ENCODE measurements at regions not wholly inside any gene's neighbourhood (a gene's known extent, or its start where the extent isn't known, plus 50 kb on each side); places are given as distances from the start of the nearest gene placed in this dataset.
"Not testable (repeated sequence)": the region's sequence is repeated elsewhere in the genome, so short reads cannot be mapped to it uniquely, and the experiment has no call there.

GRCh38 chr4:126924237-126924636 is 708.5 kb upstream of the INTU start:
- no peak for DNase-seq (ENCODE audit: low spot score)

GRCh38 chr4:126930059-126930458 is 702.7 kb upstream of the INTU start:
- not testable (repeated sequence) for DNase-seq (ENCODE audit: low spot score)

- no peak for DNase-seq (ENCODE audit: low spot score)
Observed at GRCh38 chr4:126935801-126936200, 697.0 kb upstream of the INTU start.

GRCh38 chr4:126937342-126937741 is 695.4 kb upstream of the INTU start:
- no peak for DNase-seq (ENCODE audit: low spot score)

- DNase-seq (ENCODE audit: low spot score) = no peak
Observed at GRCh38 chr4:126937846-126938422, 694.8 kb upstream of the INTU start.

GRCh38 chr4:126939401-126939800 is 693.4 kb upstream of the INTU start:
- DNase-seq (ENCODE audit: low spot score) = peak; percentile 43

- no peak for DNase-seq (ENCODE audit: low spot score)
Observed at GRCh38 chr4:126947536-126947935, 685.2 kb upstream of the INTU start.

- no peak for DNase-seq (ENCODE audit: low spot score)
Observed at GRCh38 chr4:126954537-126955291, 678.0 kb upstream of the INTU start.

- no peak for DNase-seq (ENCODE audit: low spot score)
Observed at GRCh38 chr4:126955292-126956183, 677.2 kb upstream of the INTU start.

GRCh38 chr4:126956184-126956897 is 676.4 kb upstream of the INTU start:
- no peak for DNase-seq (ENCODE audit: low spot score)

GRCh38 chr4:126957556-126957955 is 675.2 kb upstream of the INTU start:
- no peak for DNase-seq (ENCODE audit: low spot score)

- no peak for DNase-seq (ENCODE audit: low spot score)
Observed at GRCh38 chr4:126957987-126958386, 674.8 kb upstream of the INTU start.

GRCh38 chr4:126958482-126958881 is 674.3 kb upstream of the INTU start:
- DNase-seq (ENCODE audit: low spot score) = no peak

GRCh38 chr4:126959056-126959745 is 673.6 kb upstream of the INTU start:
- DNase-seq (ENCODE audit: low spot score) = no peak

GRCh38 chr4:126960760-126961159 is 672.0 kb upstream of the INTU start:
- no peak for DNase-seq (ENCODE audit: low spot score)

- no peak for DNase-seq (ENCODE audit: low spot score)
Observed at GRCh38 chr4:126961661-126962060, 671.1 kb upstream of the INTU start.

GRCh38 chr4:126965877-126966276 is 666.9 kb upstream of the INTU start:
- no peak for DNase-seq (ENCODE audit: low spot score)

- DNase-seq (ENCODE audit: low spot score) = no peak
Observed at GRCh38 chr4:126969360-126970235, 663.2 kb upstream of the INTU start.

GRCh38 chr4:126973201-126973600 is 659.6 kb upstream of the INTU start:
- no peak for DNase-seq (ENCODE audit: low spot score)

GRCh38 chr4:126976850-126977632 is 655.7 kb upstream of the INTU start:
- DNase-seq (ENCODE audit: low spot score) = no peak

All from AG08395 (cell line).